ENCODE measurements at regions not wholly inside any gene's neighbourhood (a gene's known extent, or its start where the extent isn't known, plus 50 kb on each side); places are given as distances from the start of the nearest gene placed in this dataset.

- TF ChIP-seq POLR2A (IDR thresholded peaks at IDR 0.05; ENCODE audit: low read depth, low read length) = no peak
- no peak for TF ChIP-seq POLR2AphosphoS5 (IDR thresholded peaks at IDR 0.05; ENCODE audit: low read depth, low read length)
- no peak for TF ChIP-seq POU2F2 (IDR thresholded peaks at IDR 0.05; ENCODE audit: low read depth, low read length)
- no peak for TF ChIP-seq SPI1 (IDR thresholded peaks at IDR 0.05; ENCODE audit: low read depth, low read length)
- no peak for TF ChIP-seq TAF1 (IDR thresholded peaks at IDR 0.05; ENCODE audit: low read depth, low read length)
These were observed 356.0 kb downstream of the BMP2 start for GRCh38 chr20:7123457-7123856.

All from GM12891 (cell line).